Sigmoid colon (tissue), 6 donors: ENCODE measurements at regions not wholly inside any gene's neighbourhood (a gene's known extent, or its start where the extent isn't known, plus 50 kb on each side); places are given as distances from the start of the nearest gene placed in this dataset.

ENCODE experiments used
- DNase-seq: peaks from one replicate; pipeline ENCODE4 v3.0.0-alpha.2; 2019
- H3K27ac ChIP-seq, 4 donors: fragments of 200-600 bp; sonication (generic); one replicate each; pipeline ENCODE4 v1.5.1; 2016 to 2019; ENCODE audit warnings: mild to moderate bottlenecking in 1 of 4
- H3K27me3 ChIP-seq, 3 donors: fragments of 200-600 bp; sonication (generic); one replicate each; pipeline ENCODE4 v1.5.1; 2019; ENCODE audit warnings: mild to moderate bottlenecking in 1 of 3
- H3K36me3 ChIP-seq, 4 donors: fragments of 200-600 bp; sonication (generic); one replicate each; pipeline ENCODE4 v1.5.1; 2016 to 2019
- H3K4me1 ChIP-seq, 4 donors: fragments of 200-600 bp; sonication (generic); one replicate each; pipeline ENCODE4 v1.5.1; 2017 to 2019
- H3K4me3 ChIP-seq, 4 donors: fragments of 200-600 bp; sonication (generic); one replicate each; pipeline ENCODE4 v1.5.1; 2017 to 2019; ENCODE audit warnings: mild to moderate bottlenecking in 2 of 4, moderate library complexity in 1 of 4
- H3K9me3 ChIP-seq, 4 donors: fragments of 200-600 bp in 3 of 4; sonication (generic) in 3 of 4; one replicate each; pipeline versions ENCODE4 v1.5.1 to v1.6.1; 2013 to 2019
- EP300 ChIP-seq, 4 donors: sonication (generic); formaldehyde crosslinking; IDR thresholded peaks; one replicate each; pipeline ENCODE4 v1.6.1; 2017; ENCODE audit warnings: antibody characterized with exemption in 4 of 4
- POLR2A ChIP-seq, 2 donors: fragments of 450-650 bp; IDR thresholded peaks; one replicate each; pipeline ENCODE4 v1.6.1; 2016; ENCODE audit warnings: antibody characterized with exemption in 2 of 2, mild to moderate bottlenecking in 2 of 2, moderate library complexity in 2 of 2
- POLR2AphosphoS5 ChIP-seq, 4 donors: sonication (generic); formaldehyde crosslinking; IDR thresholded peaks; one replicate each; pipeline ENCODE4 v1.6.1; 2017; ENCODE audit warnings: antibody characterized with exemption in 4 of 4
- WGBS, 2 donors: extraction: QIAGEN DNeasy Blood & Tissue Kit; methylation state at CpG; one replicate each; pipeline ENCODE4 v1.1.7; 2013; 5-methylcytosine and 5-hydroxymethylcytosine counted together
- intact Hi-C: fragments of 100-400 bp; cut with DNase I; formaldehyde crosslinking; loops from one replicate; pipeline ENCODE4 v1.15.1; 2023
- TF ChIP-seq, protein P1 (sequence below), 4 experiments: fragments of 450-650 bp in 3 of 4; fragments of 200-600 bp in 1 of 4; IDR thresholded peaks; one replicate each; pipeline ENCODE4 v1.5.1; 2016 to 2019; ENCODE audit warnings: antibody characterized with exemption in 4 of 4, mild to moderate bottlenecking in 3 of 4, moderate library complexity in 2 of 4
- donor health status: healthy with polysubstance abuse.
- donor health status: healthy.

DNA sequence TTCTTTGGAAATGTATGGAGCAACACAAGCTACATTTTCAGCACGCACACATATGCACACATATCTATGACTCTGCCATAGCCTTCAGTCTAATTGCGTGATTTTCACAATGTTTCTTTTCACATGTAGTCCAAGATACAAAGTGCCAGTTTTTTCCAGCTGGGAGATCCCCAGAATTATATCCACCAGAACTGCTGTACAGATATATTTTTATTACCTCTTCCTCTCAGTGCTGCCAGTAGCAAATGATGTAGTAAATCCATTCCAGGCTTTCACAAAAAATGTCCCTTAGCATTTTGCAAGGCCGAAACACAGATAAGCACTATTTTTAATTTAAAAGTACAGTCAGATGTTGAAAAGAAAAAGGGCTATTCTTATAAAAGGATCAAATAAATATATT is 719.8 kb upstream of the SEMA6D start:
- no peaks in the 10 kb centered on the region for H3K36me3 ChIP-seq
- WGBS, 2 donors: 92% methylated on average over 3 of the region's 3 CpGs
- no peak for DNase-seq
- H3K4me1 ChIP-seq: no peaks in the 10 kb centered on the region
- intact Hi-C loops: no loop called here
- no peak overlapping the region for H3K27ac ChIP-seq
- peaks cover 0 to 6% (median 1%) of the 10 kb centered on the region in 4 donors for H3K9me3 ChIP-seq
- no peaks in the 10 kb centered on the region for H3K27me3 ChIP-seq
- H3K4me3 ChIP-seq: no peak overlapping the region
- TF ChIP-seq POLR2AphosphoS5 (IDR thresholded peaks at IDR 0.05) (no peak), POLR2A (IDR thresholded peaks at IDR 0.05) (no peak), EP300 (IDR thresholded peaks at IDR 0.05) (no peak)
- TF ChIP-seq, protein P1, sequence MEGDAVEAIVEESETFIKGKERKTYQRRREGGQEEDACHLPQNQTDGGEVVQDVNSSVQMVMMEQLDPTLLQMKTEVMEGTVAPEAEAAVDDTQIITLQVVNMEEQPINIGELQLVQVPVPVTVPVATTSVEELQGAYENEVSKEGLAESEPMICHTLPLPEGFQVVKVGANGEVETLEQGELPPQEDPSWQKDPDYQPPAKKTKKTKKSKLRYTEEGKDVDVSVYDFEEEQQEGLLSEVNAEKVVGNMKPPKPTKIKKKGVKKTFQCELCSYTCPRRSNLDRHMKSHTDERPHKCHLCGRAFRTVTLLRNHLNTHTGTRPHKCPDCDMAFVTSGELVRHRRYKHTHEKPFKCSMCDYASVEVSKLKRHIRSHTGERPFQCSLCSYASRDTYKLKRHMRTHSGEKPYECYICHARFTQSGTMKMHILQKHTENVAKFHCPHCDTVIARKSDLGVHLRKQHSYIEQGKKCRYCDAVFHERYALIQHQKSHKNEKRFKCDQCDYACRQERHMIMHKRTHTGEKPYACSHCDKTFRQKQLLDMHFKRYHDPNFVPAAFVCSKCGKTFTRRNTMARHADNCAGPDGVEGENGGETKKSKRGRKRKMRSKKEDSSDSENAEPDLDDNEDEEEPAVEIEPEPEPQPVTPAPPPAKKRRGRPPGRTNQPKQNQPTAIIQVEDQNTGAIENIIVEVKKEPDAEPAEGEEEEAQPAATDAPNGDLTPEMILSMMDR (IDR thresholded peaks at IDR 0.05): no peak

DNA sequence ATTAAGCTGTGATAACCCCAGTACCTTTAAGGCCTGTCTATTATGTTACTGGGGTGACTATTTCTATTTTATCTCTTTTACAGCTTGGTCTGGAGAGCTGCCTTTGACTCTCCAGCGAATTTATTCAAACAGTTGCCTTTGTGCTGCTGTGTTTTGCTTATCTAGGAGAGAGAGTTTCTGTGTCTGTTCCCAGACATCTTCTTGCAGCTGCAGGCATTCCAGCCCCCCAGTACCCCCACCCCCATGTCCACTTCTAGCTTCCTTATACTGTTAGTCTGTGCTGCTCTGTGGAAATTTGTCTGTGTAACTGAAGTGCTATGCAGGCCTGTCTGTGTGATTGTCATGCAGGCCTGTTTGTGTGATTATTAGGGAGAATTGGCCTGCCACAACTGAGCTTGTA is 713.7 kb upstream of the SEMA6D start:
- WGBS, 2 donors: 40 to 56% methylated on average over 1 of the region's 1 CpG
- no peaks in the 10 kb centered on the region for H3K36me3 ChIP-seq

DNA sequence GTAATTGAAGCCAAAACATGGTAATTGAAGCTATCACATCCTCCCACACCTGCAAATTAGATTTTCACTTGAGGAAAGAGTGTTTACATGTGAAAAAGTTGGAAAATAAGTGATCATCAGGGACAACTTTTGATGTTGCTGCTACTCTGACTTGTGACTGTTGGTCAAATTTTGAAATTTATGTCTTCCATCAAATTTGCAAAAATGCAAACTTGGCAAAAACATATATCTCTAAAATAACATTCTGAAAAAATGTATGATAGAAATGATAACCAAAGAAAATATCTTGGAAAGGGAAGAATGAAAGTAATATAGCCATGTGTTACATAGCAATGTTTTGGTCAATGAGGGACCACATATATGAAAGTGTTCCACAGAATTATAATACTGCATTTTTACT is 703.9 kb upstream of the SEMA6D start:
- DNase-seq: no peak
- intact Hi-C loops: no loop called here

More for the DNA sequence above, 713.7 kb upstream of the SEMA6D start:
- no peak for TF ChIP-seq EP300 (IDR thresholded peaks at IDR 0.05)
- TF ChIP-seq, protein P1 (IDR thresholded peaks at IDR 0.05): no peak
- TF ChIP-seq POLR2A (IDR thresholded peaks at IDR 0.05): no peak
- Histone ChIP-seq H3K27me3 (no peaks in the 10 kb centered on the region), H3K4me1 (no peaks in the 10 kb centered on the region), H3K9me3 (peaks cover 0 to 9% (median 0%) of the 10 kb centered on the region in 4 donors), H3K27ac (no peak overlapping the region), H3K4me3 (no peak overlapping the region)
- intact Hi-C loops: no loop called here
- DNase-seq: no peak

DNA sequence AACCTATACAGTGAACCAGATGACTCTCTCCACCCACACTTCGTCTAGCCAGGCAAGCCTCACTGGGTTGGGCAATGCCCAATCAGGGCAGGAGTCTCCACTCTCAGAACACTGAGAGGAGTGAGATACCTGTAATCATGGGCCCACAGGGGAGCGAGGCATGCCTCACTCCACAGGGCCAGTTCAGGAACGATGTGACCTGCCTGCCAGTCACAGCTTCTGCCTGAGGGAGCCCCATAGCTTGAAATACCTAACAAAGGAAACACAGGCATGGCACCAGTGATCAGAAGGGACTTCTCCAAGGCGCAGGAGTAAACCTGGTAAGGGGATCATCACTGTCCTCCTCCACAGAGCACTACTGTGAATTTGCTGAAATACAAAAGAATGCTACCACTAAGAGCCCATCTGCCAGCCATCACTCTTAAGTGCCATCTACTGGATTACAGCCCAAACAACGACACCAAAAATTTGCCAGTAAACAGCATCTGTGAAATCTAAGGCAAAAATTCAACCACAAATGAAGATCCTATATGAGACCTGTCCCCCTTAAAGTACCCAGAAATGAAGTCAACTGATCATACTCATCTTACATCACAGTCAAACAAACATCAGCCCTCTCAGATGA is 689.9 kb upstream of the SEMA6D start:
- Histone ChIP-seq H3K36me3 (no peaks in the 10 kb centered on the region), H3K27ac (no peak overlapping the region), H3K9me3 (no peaks in the 10 kb centered on the region), H3K4me3 (no peak overlapping the region), H3K4me1 (no peaks in the 10 kb centered on the region), H3K27me3 (no peaks in the 10 kb centered on the region)
- TF ChIP-seq, protein P1 (IDR thresholded peaks at IDR 0.05): no peak
- TF ChIP-seq POLR2AphosphoS5 (IDR thresholded peaks at IDR 0.05): no peak
- TF ChIP-seq POLR2A (IDR thresholded peaks at IDR 0.05): no peak
- no peak for TF ChIP-seq EP300 (IDR thresholded peaks at IDR 0.05)
- intact Hi-C loops: no loop called here
- WGBS, 2 donors: 73 to 74% methylated on average over 5 of the region's 5 CpGs
- no peak for DNase-seq

More for the DNA sequence above, 703.9 kb upstream of the SEMA6D start:
- Histone ChIP-seq H3K27ac (no peak overlapping the region), H3K4me1 (no peaks in the 10 kb centered on the region), H3K36me3 (no peaks in the 10 kb centered on the region), H3K9me3 (no peaks in the 10 kb centered on the region), H3K27me3 (no peaks in the 10 kb centered on the region), H3K4me3 (no peak overlapping the region)
- TF ChIP-seq, protein P1 (IDR thresholded peaks at IDR 0.05): no peak
- no peak for TF ChIP-seq POLR2AphosphoS5 (IDR thresholded peaks at IDR 0.05)
- TF ChIP-seq EP300 (IDR thresholded peaks at IDR 0.05): no peak
- no peak for TF ChIP-seq POLR2A (IDR thresholded peaks at IDR 0.05)
